NCI-H1436 (cell line): ENCODE measurements at regions not wholly inside any gene's neighbourhood (a gene's known extent, or its start where the extent isn't known, plus 50 kb on each side); places are given as distances from the start of the nearest gene placed in this dataset.

ENCODE experiments used
- DNase-seq: peaks from one replicate; lab custom pipeline; 2025; lab: John Stamatoyannopoulos, UW

- DNase-seq: peak; percentile 67
Measured at GRCh38 chr11:76721755-76722677, 51.5 kb upstream of the LRRC32 start.

GRCh38 chr11:76723142-76723541 is 52.6 kb upstream of the LRRC32 start:
- DNase-seq: no peak

GRCh38 chr11:76723548-76723947 is 53.0 kb upstream of the LRRC32 start:
- no peak for DNase-seq

- no peak for DNase-seq
Measured at GRCh38 chr11:76724171-76724768, 53.7 kb upstream of the LRRC32 start.

GRCh38 chr11:76728227-76728626 is 54.9 kb upstream of the TSKU start:
- no peak for DNase-seq

- no peak for DNase-seq
Measured at GRCh38 chr11:76728778-76729177, 54.4 kb upstream of the TSKU start.

- DNase-seq: no peak
Measured at GRCh38 chr11:76729214-76729613, 53.9 kb upstream of the TSKU start.

- DNase-seq: no peak
Measured at GRCh38 chr11:76730887-76731565, 52.1 kb upstream of the TSKU start.

- no peak for DNase-seq
Measured at GRCh38 chr11:76732643-76733042, 50.5 kb upstream of the TSKU start.
